ENCODE measurements at regions not wholly inside any gene's neighbourhood (a gene's known extent, or its start where the extent isn't known, plus 50 kb on each side); places are given as distances from the start of the nearest gene placed in this dataset.

DNA sequence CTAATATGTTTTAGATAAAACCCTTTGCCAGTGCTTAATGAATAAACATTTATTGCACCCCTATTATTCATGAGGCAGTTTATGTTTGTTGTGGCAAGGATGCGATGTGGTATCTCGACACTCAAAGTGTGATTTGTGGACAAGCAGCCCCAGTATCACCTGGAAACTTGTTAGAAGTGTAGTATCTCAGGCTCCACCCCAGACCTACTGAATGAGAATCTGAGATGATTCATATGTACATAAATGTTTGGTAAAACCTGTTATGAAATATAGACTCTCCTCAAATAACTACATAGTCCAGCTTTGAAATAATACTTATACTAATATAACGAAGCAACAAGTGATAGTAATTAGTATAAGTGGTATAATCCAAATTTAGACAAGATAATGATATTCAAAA lies 914.8 kb downstream of the TUSC7 start:
- Mint-ChIP-seq H3K27ac (ENCODE audit: unreplicated experiment) (no peak overlapping the region), H3K9me3 (ENCODE audit: low read depth, unreplicated experiment) (peaks cover under 1% of the 10 kb centered on the region), H3K36me3 (ENCODE audit: insufficient read depth, unreplicated experiment) (no peaks in the 10 kb centered on the region), H3K27me3 (ENCODE audit: unreplicated experiment) (no peaks in the 10 kb centered on the region), H3K4me3 (ENCODE audit: low read depth, unreplicated experiment) (no peak overlapping the region), H3K4me1 (ENCODE audit: low read depth, unreplicated experiment) (peaks cover 28% of the 10 kb centered on the region)
- no peak for DNase-seq
- BruUV-seq (replicated peaks): no TSS peak
- CTCF ChIA-PET: no interaction called here
- intact Hi-C loops (cut with micrococcal nuclease; ENCODE audit: unreplicated experiment): no loop called here
- TF ChIP-seq, protein P1, sequence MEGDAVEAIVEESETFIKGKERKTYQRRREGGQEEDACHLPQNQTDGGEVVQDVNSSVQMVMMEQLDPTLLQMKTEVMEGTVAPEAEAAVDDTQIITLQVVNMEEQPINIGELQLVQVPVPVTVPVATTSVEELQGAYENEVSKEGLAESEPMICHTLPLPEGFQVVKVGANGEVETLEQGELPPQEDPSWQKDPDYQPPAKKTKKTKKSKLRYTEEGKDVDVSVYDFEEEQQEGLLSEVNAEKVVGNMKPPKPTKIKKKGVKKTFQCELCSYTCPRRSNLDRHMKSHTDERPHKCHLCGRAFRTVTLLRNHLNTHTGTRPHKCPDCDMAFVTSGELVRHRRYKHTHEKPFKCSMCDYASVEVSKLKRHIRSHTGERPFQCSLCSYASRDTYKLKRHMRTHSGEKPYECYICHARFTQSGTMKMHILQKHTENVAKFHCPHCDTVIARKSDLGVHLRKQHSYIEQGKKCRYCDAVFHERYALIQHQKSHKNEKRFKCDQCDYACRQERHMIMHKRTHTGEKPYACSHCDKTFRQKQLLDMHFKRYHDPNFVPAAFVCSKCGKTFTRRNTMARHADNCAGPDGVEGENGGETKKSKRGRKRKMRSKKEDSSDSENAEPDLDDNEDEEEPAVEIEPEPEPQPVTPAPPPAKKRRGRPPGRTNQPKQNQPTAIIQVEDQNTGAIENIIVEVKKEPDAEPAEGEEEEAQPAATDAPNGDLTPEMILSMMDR (IDR thresholded peaks at IDR 0.05; ENCODE audit: unreplicated experiment): no peak

DNA sequence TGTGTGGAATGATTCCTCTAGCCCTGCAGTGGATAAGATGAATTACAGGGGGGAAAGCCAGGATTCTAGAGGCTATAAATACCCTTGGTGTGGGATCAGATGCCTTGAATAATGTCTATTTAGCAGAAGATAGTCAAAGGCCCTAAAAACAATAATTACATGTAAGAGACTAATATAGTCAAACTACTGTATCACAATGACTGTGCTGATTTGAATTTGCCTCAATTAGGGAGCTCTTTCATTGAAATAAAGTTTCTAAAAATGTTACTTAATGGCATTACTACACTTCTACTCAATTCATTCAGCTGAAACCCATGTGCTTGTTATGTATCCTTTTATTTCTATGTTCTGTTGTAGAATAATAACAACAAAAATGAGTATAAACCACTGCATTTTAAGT lies 915.6 kb downstream of the TUSC7 start:
- intact Hi-C loops (cut with micrococcal nuclease; ENCODE audit: unreplicated experiment): no loop called here
- CTCF ChIA-PET: interaction anchor here (0.6 kb wide), 1 partner anchor 261 kb away, joined by 4 read pairs; no protein-coding TSS in a partner anchor
- Mint-ChIP-seq H3K9me3 (ENCODE audit: low read depth, unreplicated experiment) (no peaks in the 10 kb centered on the region), H3K4me1 (ENCODE audit: low read depth, unreplicated experiment) (peaks cover 28% of the 10 kb centered on the region), H3K27me3 (ENCODE audit: unreplicated experiment) (no peaks in the 10 kb centered on the region), H3K36me3 (ENCODE audit: insufficient read depth, unreplicated experiment) (no peaks in the 10 kb centered on the region), H3K4me3 (ENCODE audit: low read depth, unreplicated experiment) (no peak overlapping the region), H3K27ac (ENCODE audit: unreplicated experiment) (no peak overlapping the region)
- no peak for DNase-seq
- no TSS peak for BruUV-seq (replicated peaks)
- TF ChIP-seq, protein P1 (IDR thresholded peaks at IDR 0.05; ENCODE audit: unreplicated experiment): no peak

DNA sequence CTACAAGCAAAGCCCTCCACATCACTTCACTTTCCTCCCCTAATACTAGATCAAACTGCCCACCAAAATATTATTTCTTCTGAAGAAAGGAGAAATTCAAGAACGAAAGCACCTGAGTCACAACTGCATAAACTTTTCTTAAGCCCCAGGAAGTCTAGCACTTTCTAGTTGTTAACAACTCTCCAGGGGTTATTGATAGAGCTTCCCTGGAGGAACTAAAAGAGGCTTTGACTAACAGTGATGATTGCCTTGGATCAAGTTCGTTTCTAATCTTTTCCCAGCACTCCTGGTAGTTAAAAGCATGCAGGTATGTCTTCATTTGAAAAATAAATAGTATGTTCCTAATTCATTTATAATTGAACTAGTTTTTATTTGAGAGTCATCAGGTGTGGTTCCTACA lies 917.0 kb downstream of the TUSC7 start:
- CTCF ChIA-PET: no interaction called here
- H3K27me3 Mint-ChIP-seq (ENCODE audit: unreplicated experiment): no peaks in the 10 kb centered on the region
- peaks cover 34% of the 10 kb centered on the region for H3K4me1 Mint-ChIP-seq (ENCODE audit: low read depth, unreplicated experiment)
- BruUV-seq (replicated peaks): no TSS peak
- no peak overlapping the region for H3K27ac Mint-ChIP-seq (ENCODE audit: unreplicated experiment)
- no peak overlapping the region for H3K4me3 Mint-ChIP-seq (ENCODE audit: low read depth, unreplicated experiment)
- H3K36me3 Mint-ChIP-seq (ENCODE audit: insufficient read depth, unreplicated experiment): no peaks in the 10 kb centered on the region
- intact Hi-C loops (cut with micrococcal nuclease; ENCODE audit: unreplicated experiment): no loop called here
- H3K9me3 Mint-ChIP-seq (ENCODE audit: low read depth, unreplicated experiment): no peaks in the 10 kb centered on the region
- TF ChIP-seq, protein P1 (IDR thresholded peaks at IDR 0.05; ENCODE audit: unreplicated experiment): no peak
- no peak for DNase-seq

GRCh38 chr3:117628823-117629291 lies 919.3 kb downstream of the TUSC7 start:
- H3K4me3 Mint-ChIP-seq (ENCODE audit: low read depth, unreplicated experiment): no peak overlapping the region
- H3K4me1 Mint-ChIP-seq (ENCODE audit: low read depth, unreplicated experiment): peaks cover 20% of the 10 kb centered on the region
- no peak overlapping the region for H3K27ac Mint-ChIP-seq (ENCODE audit: unreplicated experiment)
- DNase-seq: peak; percentile 36
- intact Hi-C loops (cut with micrococcal nuclease; ENCODE audit: unreplicated experiment): no loop called here
- BruUV-seq (replicated peaks): no TSS peak
- H3K36me3 Mint-ChIP-seq (ENCODE audit: insufficient read depth, unreplicated experiment): no peaks in the 10 kb centered on the region
- TF ChIP-seq, protein P1 (IDR thresholded peaks at IDR 0.05; ENCODE audit: unreplicated experiment): no peak
- CTCF ChIA-PET: no interaction called here
- H3K27me3 Mint-ChIP-seq (ENCODE audit: unreplicated experiment): no peaks in the 10 kb centered on the region
- no peaks in the 10 kb centered on the region for H3K9me3 Mint-ChIP-seq (ENCODE audit: low read depth, unreplicated experiment)
